ENCODE measurements at regions not wholly inside any gene's neighbourhood (a gene's known extent, or its start where the extent isn't known, plus 50 kb on each side); places are given as distances from the start of the nearest gene placed in this dataset.
A peak's percentile ranks its signal among the peaks of the same experiment; 100 is the strongest.

- H3K4me1 Mint-ChIP-seq (ENCODE audit: low read depth, unreplicated experiment): no peaks in the 10 kb centered on the region
- H3K27me3 Mint-ChIP-seq (ENCODE audit: low read depth, unreplicated experiment): peaks cover 14% of the 10 kb centered on the region
- Histone ChIP-seq H3K9me3 (ENCODE audit: insufficient read depth, low read depth, low read length) (peaks cover 8% of the 10 kb centered on the region), H3K27ac (ENCODE audit: low read depth, low read length) (no peak overlapping the region), H3K79me2 (ENCODE audit: insufficient read depth, low read length) (no peaks in the 10 kb centered on the region), H2AFZ (ENCODE audit: low read depth, low read length) (no peak overlapping the region), H3K27me3 (ENCODE audit: insufficient read depth, low read length) (no peaks in the 10 kb centered on the region), H3K4me3 (ENCODE audit: insufficient read depth, low read depth, low read length) (no peak overlapping the region), H3K4me1 (ENCODE audit: insufficient read depth, low read length) (no peaks in the 10 kb centered on the region), H3K4me2 (ENCODE audit: low read length) (no peak overlapping the region), H3K36me3 (ENCODE audit: insufficient read depth, low read length) (no peaks in the 10 kb centered on the region), H4K20me1 (ENCODE audit: insufficient read depth, low read length) (no peaks in the 10 kb centered on the region), H3K9ac (ENCODE audit: low read length) (no peak overlapping the region)
- TF ChIP-seq CTCF (IDR thresholded peaks at IDR 0.05; ENCODE audit: insufficient read depth, low read depth, low read length) (no peak), EZH2 (IDR thresholded peaks at IDR 0.05; ENCODE audit: insufficient read depth, low read length) (no peak)
- FAIRE-seq (no peak), DNase-seq (ENCODE audit: low read depth) (peak; percentile 53)
- no peak overlapping the region for H3K27ac Mint-ChIP-seq (ENCODE audit: unreplicated experiment)
- H3K36me3 Mint-ChIP-seq (ENCODE audit: low read depth, unreplicated experiment): no peaks in the 10 kb centered on the region
- H3K9me3 Mint-ChIP-seq (ENCODE audit: unreplicated experiment): peaks cover 15% of the 10 kb centered on the region
- H3K4me3 Mint-ChIP-seq (ENCODE audit: unreplicated experiment): no peak overlapping the region
Observed at GRCh38 chr19:13579388-13580060, 73.2 kb upstream of the CACNA1A start.

- H3K27me3 Mint-ChIP-seq (ENCODE audit: low read depth, unreplicated experiment): peaks cover 14% of the 10 kb centered on the region
- H3K4me1 ChIP-seq (ENCODE audit: insufficient read depth, low read length): no peaks in the 10 kb centered on the region
- no peaks in the 10 kb centered on the region for H3K4me1 Mint-ChIP-seq (ENCODE audit: low read depth, unreplicated experiment)
- H3K9me3 ChIP-seq (ENCODE audit: insufficient read depth, low read depth, low read length): peaks cover 8% of the 10 kb centered on the region
- H3K27ac ChIP-seq (ENCODE audit: low read depth, low read length): no peak overlapping the region
- H3K4me3 Mint-ChIP-seq (ENCODE audit: unreplicated experiment): no peak overlapping the region
- H4K20me1 ChIP-seq (ENCODE audit: insufficient read depth, low read length): no peaks in the 10 kb centered on the region
- no peaks in the 10 kb centered on the region for H3K79me2 ChIP-seq (ENCODE audit: insufficient read depth, low read length)
- H3K27ac Mint-ChIP-seq (ENCODE audit: unreplicated experiment): no peak overlapping the region
- H2AFZ ChIP-seq (ENCODE audit: low read depth, low read length): no peak overlapping the region
- no peak for TF ChIP-seq CTCF (IDR thresholded peaks at IDR 0.05; ENCODE audit: insufficient read depth, low read depth, low read length)
- TF ChIP-seq EZH2 (IDR thresholded peaks at IDR 0.05; ENCODE audit: insufficient read depth, low read length): no peak
- no peaks in the 10 kb centered on the region for H3K36me3 Mint-ChIP-seq (ENCODE audit: low read depth, unreplicated experiment)
- FAIRE-seq (no peak), DNase-seq (ENCODE audit: low read depth) (no peak)
- H3K9ac ChIP-seq (ENCODE audit: low read length): no peak overlapping the region
- H3K4me2 ChIP-seq (ENCODE audit: low read length): no peak overlapping the region
- no peaks in the 10 kb centered on the region for H3K36me3 ChIP-seq (ENCODE audit: insufficient read depth, low read length)
- H3K9me3 Mint-ChIP-seq (ENCODE audit: unreplicated experiment): peaks cover 15% of the 10 kb centered on the region
- no peaks in the 10 kb centered on the region for H3K27me3 ChIP-seq (ENCODE audit: insufficient read depth, low read length)
- H3K4me3 ChIP-seq (ENCODE audit: insufficient read depth, low read depth, low read length): no peak overlapping the region
Observed at GRCh38 chr19:13576726-13577125, 70.4 kb upstream of the CACNA1A start.

- no peaks in the 10 kb centered on the region for H3K36me3 ChIP-seq (ENCODE audit: insufficient read depth, low read length)
- H3K27me3 ChIP-seq (ENCODE audit: insufficient read depth, low read length): no peaks in the 10 kb centered on the region
- H3K4me1 ChIP-seq (ENCODE audit: insufficient read depth, low read length): no peaks in the 10 kb centered on the region
- no peak overlapping the region for H3K27ac ChIP-seq (ENCODE audit: low read depth, low read length)
- Mint-ChIP-seq H3K4me3 (ENCODE audit: unreplicated experiment) (no peak overlapping the region), H3K36me3 (ENCODE audit: low read depth, unreplicated experiment) (no peaks in the 10 kb centered on the region), H3K9me3 (ENCODE audit: unreplicated experiment) (peaks cover 15% of the 10 kb centered on the region), H3K27me3 (ENCODE audit: low read depth, unreplicated experiment) (peaks cover 21% of the 10 kb centered on the region), H3K4me1 (ENCODE audit: low read depth, unreplicated experiment) (no peaks in the 10 kb centered on the region), H3K27ac (ENCODE audit: unreplicated experiment) (no peak overlapping the region)
- no peak overlapping the region for H3K4me3 ChIP-seq (ENCODE audit: insufficient read depth, low read depth, low read length)
- TF ChIP-seq EZH2 (IDR thresholded peaks at IDR 0.05; ENCODE audit: insufficient read depth, low read length) (no peak), CTCF (IDR thresholded peaks at IDR 0.05; ENCODE audit: insufficient read depth, low read depth, low read length) (no peak)
- DNase-seq (ENCODE audit: low read depth) (no peak), FAIRE-seq (no peak)
- H3K79me2 ChIP-seq (ENCODE audit: insufficient read depth, low read length): no peaks in the 10 kb centered on the region
- H4K20me1 ChIP-seq (ENCODE audit: insufficient read depth, low read length): no peaks in the 10 kb centered on the region
- H2AFZ ChIP-seq (ENCODE audit: low read depth, low read length): no peak overlapping the region
- H3K9ac ChIP-seq (ENCODE audit: low read length): no peak overlapping the region
- H3K4me2 ChIP-seq (ENCODE audit: low read length): no peak overlapping the region
- H3K9me3 ChIP-seq (ENCODE audit: insufficient read depth, low read depth, low read length): peaks cover 8% of the 10 kb centered on the region
Observed at GRCh38 chr19:13574933-13575332, 68.7 kb upstream of the CACNA1A start.
